Erythroblast (primary cell): ENCODE measurements at regions not wholly inside any gene's neighbourhood (a gene's known extent, or its start where the extent isn't known, plus 50 kb on each side); places are given as distances from the start of the nearest gene placed in this dataset.
"Not testable (repeated sequence)": the region's sequence is repeated elsewhere in the genome, so short reads cannot be mapped to it uniquely, and the experiment has no call there.

ENCODE experiments used
- DNase-seq, 2 experiments: peaks; one replicate each; lab custom pipeline; 2025; lab: John Stamatoyannopoulos, UW
- GATA1 ChIP-seq: IDR thresholded peaks from 2 replicates; pipeline ENCODE4 v1.6.1; 2011; ENCODE audit warnings: low read depth, mild to moderate bottlenecking, control low read depth, low read length, moderate library complexity
- POLR2A ChIP-seq: IDR thresholded peaks from 2 replicates; pipeline ENCODE4 v1.6.1; 2011; ENCODE audit warnings: mild to moderate bottlenecking, low read length

- TF ChIP-seq GATA1 (no peak), POLR2A (no peak)
- no peak for DNase-seq
Measured at GRCh38 chr5:130884023-130884422, 281.0 kb downstream of the HINT1 start.

GRCh38 chr5:130875656-130876055 lies 289.4 kb downstream of the HINT1 start:
- TF ChIP-seq POLR2A (no peak), GATA1 (no peak)

GRCh38 chr5:130874861-130875417 lies 290.1 kb downstream of the HINT1 start:
- DNase-seq = no peak
- TF ChIP-seq GATA1 (no peak), POLR2A (no peak)

More at GRCh38 chr5:130875656-130876055, 289.4 kb downstream of the HINT1 start:
- DNase-seq = no peak

GRCh38 chr5:130871346-130872086 lies 293.5 kb downstream of the HINT1 start:
- peak; percentile 30 to 57 for DNase-seq
- TF ChIP-seq GATA1 (no peak), POLR2A (no peak)

- DNase-seq = no peak
- TF ChIP-seq POLR2A (no peak), GATA1 (no peak)
Measured at GRCh38 chr5:130870691-130871090, 294.4 kb downstream of the HINT1 start.

- no peak for DNase-seq
Measured at GRCh38 chr5:130868186-130868840, 296.7 kb downstream of the HINT1 start.

GRCh38 chr5:130845049-130845765 lies 319.8 kb downstream of the HINT1 start:
- no peak for TF ChIP-seq POLR2A
- no peak for TF ChIP-seq GATA1
- no peak for DNase-seq

More at GRCh38 chr5:130868186-130868840, 296.7 kb downstream of the HINT1 start:
- no peak for TF ChIP-seq POLR2A
- no peak for TF ChIP-seq GATA1

- DNase-seq = no peak
- TF ChIP-seq POLR2A (no peak), GATA1 (no peak)
Measured at GRCh38 chr5:130836729-130837649, 328.1 kb downstream of the HINT1 start.

- DNase-seq = not testable (repeated sequence)
Measured at GRCh38 chr5:130817598-130818384, 347.3 kb downstream of the HINT1 start.

- TF ChIP-seq POLR2A (no peak), GATA1 (no peak)
- DNase-seq = no peak
Measured at GRCh38 chr5:130815246-130815645, 349.8 kb downstream of the HINT1 start.

- no peak for TF ChIP-seq POLR2A
- no peak for TF ChIP-seq GATA1
- DNase-seq = no peak
Measured at GRCh38 chr5:130808691-130809090, 356.4 kb downstream of the HINT1 start.

- TF ChIP-seq POLR2A = no peak
- no peak for TF ChIP-seq GATA1
- no peak for DNase-seq
Measured at GRCh38 chr5:130805648-130806047, 359.4 kb downstream of the HINT1 start.
